IMR-90 (cell line): ENCODE measurements at regions not wholly inside any gene's neighbourhood (a gene's known extent, or its start where the extent isn't known, plus 50 kb on each side); places are given as distances from the start of the nearest gene placed in this dataset.

ENCODE experiments used
- ATAC-seq: fragments of 200-7000 bp; cut with Tn5 transposase; 2 replicates; pipeline ENCODE4 v1.9.1; 2020; ENCODE audit warnings: low read depth, mild to moderate bottlenecking, moderate library complexity
- BruUV-seq: library from RNA; stranded (reverse); fragments of 400-500 nt; replicated peaks from 2 replicates; lab custom pipeline; 2021; lab: Mats Ljungman, UMichigan
- CTCF ChIA-PET: fragments of 300-600 bp; formaldehyde crosslinking; extraction: SDS; loops from one replicate; lab custom pipeline; 2021; ENCODE audit warnings: antibody characterized with exemption; lab: Yijun Ruan, JAX
- POLR2A ChIA-PET: fragments of 300-600 bp; sonication (Branson Sonifier 250); formaldehyde crosslinking; loops from one replicate; lab custom pipeline; 2022; ENCODE audit warnings: antibody characterized with exemption; ENCODE audit not compliant: unreplicated experiment; lab: Charles Lee
- DNase-seq: peaks from one replicate; pipeline ENCODE4 v3.0.0; 2013
- H2AFZ ChIP-seq: replicated peaks from 2 replicates; pipeline ENCODE3; 2013; ENCODE audit warnings: low read length, mild to moderate bottlenecking; ENCODE audit not compliant: poor library complexity
- H2AK5ac ChIP-seq: 2 replicates; pipeline ENCODE4 v1.6.1; 2013; ENCODE audit warnings: low read depth, low read length, inconsistent platforms
- H2AK9ac ChIP-seq: replicated peaks from 2 replicates; pipeline ENCODE3; 2013; ENCODE audit warnings: mild to moderate bottlenecking, low read depth, low read length, moderate library complexity; ENCODE audit not compliant: poor library complexity
- H2BK120ac ChIP-seq: 2 replicates; pipeline ENCODE4 v1.6.1; 2013; ENCODE audit warnings: low read depth, low read length, inconsistent platforms
- H2BK15ac ChIP-seq: 3 replicates; pipeline ENCODE4 v1.6.1; 2013; ENCODE audit warnings: low read depth, low read length, inconsistent platforms
- H2BK20ac ChIP-seq: 2 replicates; pipeline ENCODE4 v1.6.1; 2013; ENCODE audit warnings: low read depth, mild to moderate bottlenecking, inconsistent platforms, low read length, moderate library complexity
- H2BK5ac ChIP-seq: 2 replicates; pipeline ENCODE4 v1.6.1; 2013; ENCODE audit warnings: mild to moderate bottlenecking, low read depth, low read length, inconsistent platforms; ENCODE audit not compliant: poor library complexity, severe bottlenecking
- H3K14ac ChIP-seq: replicated peaks from 2 replicates; pipeline ENCODE4 v1.6.1; 2013; ENCODE audit warnings: low read depth, low read length, inconsistent platforms
- H3K18ac ChIP-seq: 2 replicates; pipeline ENCODE4 v1.6.1; 2013; ENCODE audit warnings: low read depth, low read length, control low read depth
- H3K23ac ChIP-seq: 2 replicates; pipeline ENCODE4 v1.6.1; 2013; ENCODE audit warnings: low read depth, low read length, inconsistent platforms
- H3K27ac ChIP-seq: 2 replicates; pipeline ENCODE4 v1.5.1; 2013; ENCODE audit warnings: mild to moderate bottlenecking, control low read depth, low read length; ENCODE audit not compliant: insufficient read depth
- H3K27me3 ChIP-seq: 2 replicates; pipeline ENCODE4 v1.6.1; 2013; ENCODE audit warnings: low read length; ENCODE audit not compliant: control insufficient read depth, insufficient read depth
- H3K36me3 ChIP-seq: 2 replicates; pipeline ENCODE4 v1.6.1; 2013; ENCODE audit warnings: low read length, mixed read lengths; ENCODE audit not compliant: control insufficient read depth, insufficient read depth
- H3K4ac ChIP-seq: 2 replicates; pipeline ENCODE4 v1.6.1; 2013; ENCODE audit warnings: low read depth, low read length, inconsistent platforms
- H3K4me1 ChIP-seq: 2 replicates; pipeline ENCODE4 v1.6.1; 2013; ENCODE audit warnings: low read length, mixed read lengths; ENCODE audit not compliant: control insufficient read depth, insufficient read depth
- H3K4me2 ChIP-seq: 2 replicates; pipeline ENCODE4 v1.6.1; 2013; ENCODE audit warnings: low read depth, mild to moderate bottlenecking, control low read depth, low read length, moderate library complexity
- H3K4me3 ChIP-seq: 2 replicates; pipeline ENCODE4 v1.5.1; 2013; ENCODE audit warnings: low read depth, mild to moderate bottlenecking, control low read depth, low read length, moderate library complexity; ENCODE audit not compliant: insufficient read depth
- H3K56ac ChIP-seq: 2 replicates; pipeline ENCODE4 v1.6.1; 2013; ENCODE audit warnings: low read length, inconsistent platforms; ENCODE audit not compliant: insufficient read depth; ENCODE audit errors: extremely low read depth
- H3K79me1 ChIP-seq, 2 experiments: 2 replicates each; pipeline ENCODE4 v1.6.1; 2013; ENCODE audit warnings: low read length in 2 of 2, inconsistent platforms in 1 of 2, low read depth in 1 of 2
- H3K9ac ChIP-seq: 2 replicates; pipeline ENCODE4 v1.6.1; 2013; ENCODE audit warnings: low read depth, low read length, control low read depth
- H3K9me1 ChIP-seq: 2 replicates; pipeline ENCODE4 v1.6.1; 2013; ENCODE audit warnings: low read length, inconsistent platforms; ENCODE audit not compliant: insufficient read depth
- H3K9me3 ChIP-seq: 2 replicates; pipeline ENCODE4 v1.6.1; 2013; ENCODE audit warnings: low read length; ENCODE audit not compliant: control insufficient read depth, insufficient read depth
- H4K20me1 ChIP-seq: 2 replicates; pipeline ENCODE4 v1.6.1; 2013; ENCODE audit warnings: low read length, inconsistent platforms; ENCODE audit not compliant: insufficient read depth
- H4K5ac ChIP-seq: 2 replicates; pipeline ENCODE4 v1.6.1; 2013; ENCODE audit warnings: mild to moderate bottlenecking, low read depth, low read length, control low read depth
- H4K8ac ChIP-seq, 2 experiments: 2 replicates each; pipeline ENCODE4 v1.6.1; 2013; ENCODE audit warnings: low read depth in 2 of 2, low read length in 2 of 2, control low read depth in 1 of 2, inconsistent platforms in 1 of 2
- H4K91ac ChIP-seq: 2 replicates; pipeline ENCODE4 v1.6.1; 2013; ENCODE audit warnings: low read depth, low read length, inconsistent platforms; ENCODE audit not compliant: insufficient read depth
- CEBPB ChIP-seq: IDR thresholded peaks from 2 replicates; pipeline ENCODE4 v1.6.1; 2012; ENCODE audit warnings: low read depth, low read length, improper control_type of control experiment
- MAFK ChIP-seq: IDR thresholded peaks from 2 replicates; pipeline ENCODE4 v1.6.1; 2012; ENCODE audit warnings: low read depth, low read length, improper control_type of control experiment
- POLR2A ChIP-seq: IDR thresholded peaks from 2 replicates; pipeline ENCODE4 v1.6.1; 2012; ENCODE audit warnings: mild to moderate bottlenecking, low read depth, low read length
- RAD21 ChIP-seq: IDR thresholded peaks from 2 replicates; pipeline ENCODE4 v1.6.1; 2012; ENCODE audit warnings: low read length, improper control_type of control experiment
- RFX5 ChIP-seq: IDR thresholded peaks from 2 replicates; pipeline ENCODE4 v1.8.0; 2012; ENCODE audit warnings: low read depth, mild to moderate bottlenecking, low read length, moderate library complexity
- SMC3 ChIP-seq: fragments of 150-350 bp; IDR thresholded peaks from 2 replicates; pipeline ENCODE4 v1.6.1; 2016; ENCODE audit warnings: low read depth, mild to moderate bottlenecking, antibody characterized with exemption, low read length, moderate library complexity
- WGBS, 2 experiments: methylation state at CpG; one replicate each; pipeline versions ENCODE4 v1.1.5 to v1.1.7; 2013; ENCODE audit warnings: missing lambda C conversion rate in 2 of 2; ENCODE audit not compliant: insufficient read length in 1 of 2; ENCODE audit errors: extremely low coverage in 2 of 2; 5-methylcytosine and 5-hydroxymethylcytosine counted together
- dilution Hi-C: fragments of 300-500 bp; cut with HindIII; formaldehyde crosslinking; loops from one replicate; pipeline ENCODE4 v1.14.3; 2018; ENCODE audit warnings: low sequenced_read_pairs; ENCODE audit not compliant: unreplicated experiment
- in situ Hi-C: fragments of 300-500 bp; cut with MboI; formaldehyde crosslinking; loops from 3 replicates; pipeline ENCODE4 v1.14.3; 2019; ENCODE audit warnings: low sequenced_read_pairs, inconsistent platforms, mixed read lengths
- intact Hi-C: fragments of 100-400 bp; cut with micrococcal nuclease; formaldehyde crosslinking; loops from 2 replicates; pipeline ENCODE4 v1.10.0; 2022
- TF ChIP-seq, protein P1 (sequence below): fragments of 150-350 bp; IDR thresholded peaks from 2 replicates; pipeline ENCODE4 v1.6.1; 2016; ENCODE audit warnings: low read depth, mild to moderate bottlenecking, low read length, moderate library complexity, borderline replicate concordance

DNA sequence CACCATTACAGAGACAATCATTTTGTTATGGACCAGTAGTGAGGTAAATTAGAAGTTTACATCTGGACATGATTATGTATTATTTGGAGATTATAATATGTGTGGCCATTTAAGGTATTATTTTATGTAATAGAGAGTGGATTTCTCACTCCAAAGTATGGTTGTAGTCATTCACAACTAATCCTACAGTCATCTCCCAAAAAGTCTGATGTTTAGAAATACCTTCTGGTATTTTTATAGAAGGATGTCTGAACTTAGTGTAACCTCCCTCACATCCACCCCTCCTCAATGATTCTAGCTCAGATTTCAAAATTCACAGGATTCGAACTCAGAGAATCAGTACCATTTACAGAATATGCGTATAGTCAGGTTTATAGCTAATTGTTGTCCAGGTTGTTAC lies 346.6 kb upstream of the MEIS2 start:
- no peak overlapping the region for H3K4me2 ChIP-seq
- in situ Hi-C loops (no loop called here), dilution Hi-C loops (no loop called here), intact Hi-C loops (no loop called here)
- ATAC-seq (no peak), DNase-seq (no peak)
- no CpG with 5 or more reads among the region's 2 CpGs for WGBS, 2 experiments
- H3K36me3 ChIP-seq, result no peaks in the 10 kb centered on the region
- no peak overlapping the region for H3K18ac ChIP-seq
- ChIA-PET POLR2A (no interaction called here), CTCF (no interaction called here)
- H3K4me1 ChIP-seq, result no peaks in the 10 kb centered on the region
- no peak overlapping the region for H3K27ac ChIP-seq
- no peak overlapping the region for H4K5ac ChIP-seq
- no peak overlapping the region for H2BK5ac ChIP-seq
- no peak overlapping the region for H2BK20ac ChIP-seq
- H3K79me1 ChIP-seq, result no peaks in the 10 kb centered on the region
- no peaks in the 10 kb centered on the region for H3K9me3 ChIP-seq
- H2AK9ac ChIP-seq, result no peak overlapping the region
- H3K4ac ChIP-seq, result no peak overlapping the region
- BruUV-seq, result no TSS peak
- H3K56ac ChIP-seq, result no peak overlapping the region
- H2AK5ac ChIP-seq, result no peak overlapping the region
- H4K8ac ChIP-seq, result no peak overlapping the region
- H4K20me1 ChIP-seq, result no peaks in the 10 kb centered on the region
- H3K9ac ChIP-seq, result no peak overlapping the region
- no peak overlapping the region for H4K91ac ChIP-seq
- TF ChIP-seq RAD21 (no peak), CEBPB (no peak), POLR2A (no peak), RFX5 (no peak), MAFK (no peak), SMC3 (no peak)
- TF ChIP-seq, protein P1, sequence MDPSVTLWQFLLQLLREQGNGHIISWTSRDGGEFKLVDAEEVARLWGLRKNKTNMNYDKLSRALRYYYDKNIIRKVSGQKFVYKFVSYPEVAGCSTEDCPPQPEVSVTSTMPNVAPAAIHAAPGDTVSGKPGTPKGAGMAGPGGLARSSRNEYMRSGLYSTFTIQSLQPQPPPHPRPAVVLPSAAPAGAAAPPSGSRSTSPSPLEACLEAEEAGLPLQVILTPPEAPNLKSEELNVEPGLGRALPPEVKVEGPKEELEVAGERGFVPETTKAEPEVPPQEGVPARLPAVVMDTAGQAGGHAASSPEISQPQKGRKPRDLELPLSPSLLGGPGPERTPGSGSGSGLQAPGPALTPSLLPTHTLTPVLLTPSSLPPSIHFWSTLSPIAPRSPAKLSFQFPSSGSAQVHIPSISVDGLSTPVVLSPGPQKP, result no peak
- no peak overlapping the region for H3K4me3 ChIP-seq
- H3K23ac ChIP-seq, result no peak overlapping the region
- no peak overlapping the region for H2BK120ac ChIP-seq
- no peaks in the 10 kb centered on the region for H3K9me1 ChIP-seq
- no peak overlapping the region for H2BK15ac ChIP-seq
- H3K14ac ChIP-seq, result no peak overlapping the region
- no peak overlapping the region for H2AFZ ChIP-seq
- H3K27me3 ChIP-seq, result no peaks in the 10 kb centered on the region
